AG10803 (cell line): ENCODE measurements at regions not wholly inside any gene's neighbourhood (a gene's known extent, or its start where the extent isn't known, plus 50 kb on each side); places are given as distances from the start of the nearest gene placed in this dataset.
"Not testable (repeated sequence)": the region's sequence is repeated elsewhere in the genome, so short reads cannot be mapped to it uniquely, and the experiment has no call there.

Experiments used
- DNase-seq: peaks from one replicate; pipeline ENCODE4 v3.0.0; 2010; ENCODE audit warnings: low read depth
- H3K4me3 ChIP-seq: 2 replicates; pipeline ENCODE4 v1.5.1; 2011; ENCODE audit warnings: mild to moderate bottlenecking, low read length, control low read depth
- CTCF ChIP-seq: conservative IDR thresholded peaks from 2 replicates; pipeline ENCODE4 v1.5.1; 2011; ENCODE audit warnings: mild to moderate bottlenecking, low read length, control low read depth, inconsistent platforms

DNA sequence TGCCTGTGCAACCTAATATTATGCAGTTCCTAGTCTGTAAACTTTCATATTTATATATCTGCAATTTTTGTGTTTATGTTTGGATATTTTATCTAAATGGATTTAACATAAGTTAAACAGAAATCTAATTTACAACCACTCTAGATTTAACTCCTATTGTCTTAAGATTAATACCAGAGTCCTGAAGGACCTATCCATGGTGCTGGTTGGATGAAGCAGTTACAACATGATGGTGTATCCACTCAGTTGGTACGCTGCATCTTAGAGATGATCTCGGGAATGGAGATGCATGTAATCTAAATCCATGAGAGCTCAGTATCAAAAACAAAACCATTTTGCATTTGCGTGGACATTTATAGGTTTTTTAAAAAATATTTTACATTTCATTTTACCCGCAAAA is 745.9 kb upstream of the SLC8A1 start:
- DNase-seq = no peak
- TF ChIP-seq CTCF = no peak
- no peak overlapping the region for H3K4me3 ChIP-seq

DNA sequence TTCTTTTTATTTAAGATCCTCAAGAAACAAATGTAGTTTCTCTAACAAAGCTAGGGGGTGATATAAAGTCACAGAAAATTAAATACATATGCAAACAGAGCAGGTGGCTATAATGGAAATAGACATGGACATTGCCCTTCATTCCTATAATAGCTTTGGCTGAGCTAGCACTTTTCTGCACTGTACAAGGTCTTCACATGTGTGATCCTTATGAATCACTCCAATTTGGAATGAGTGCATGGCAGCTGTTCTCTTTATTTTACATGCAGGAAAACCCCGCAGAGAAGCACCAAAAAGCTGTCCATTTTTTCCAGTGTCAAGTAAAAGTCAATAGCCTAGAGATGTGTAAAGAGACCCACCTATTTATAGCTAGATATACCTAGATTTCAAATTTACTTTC is 747.4 kb upstream of the SLC8A1 start:
- DNase-seq = no peak
- TF ChIP-seq CTCF = no peak
- no peak overlapping the region for H3K4me3 ChIP-seq

- TF ChIP-seq CTCF = no peak
- DNase-seq = no peak
- no peak overlapping the region for H3K4me3 ChIP-seq
These were observed 752.4 kb upstream of the SLC8A1 start for GRCh38 chr2:41204315-41204714.

DNA sequence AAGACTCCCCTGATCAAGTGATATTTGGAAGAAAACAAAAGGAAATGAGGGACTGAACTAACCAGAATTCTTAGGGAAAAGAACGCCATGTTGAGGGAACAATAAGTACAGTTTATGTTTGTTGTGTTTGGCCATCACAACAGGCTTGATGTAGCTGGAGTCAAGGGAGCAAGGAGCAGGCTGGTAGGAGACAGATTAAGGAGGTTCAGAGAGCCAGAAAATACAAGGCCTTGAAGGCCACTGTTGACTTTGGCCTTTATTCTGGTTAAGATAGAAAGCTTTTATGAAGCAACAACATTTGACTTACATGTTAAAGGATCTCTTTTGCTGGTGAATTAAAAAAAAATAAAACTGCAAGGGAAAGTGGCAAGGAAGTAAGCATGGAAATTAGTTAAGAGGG is 754.1 kb upstream of the SLC8A1 start:
- H3K4me3 ChIP-seq = no peak overlapping the region
- no peak for DNase-seq
- TF ChIP-seq CTCF = no peak

DNA sequence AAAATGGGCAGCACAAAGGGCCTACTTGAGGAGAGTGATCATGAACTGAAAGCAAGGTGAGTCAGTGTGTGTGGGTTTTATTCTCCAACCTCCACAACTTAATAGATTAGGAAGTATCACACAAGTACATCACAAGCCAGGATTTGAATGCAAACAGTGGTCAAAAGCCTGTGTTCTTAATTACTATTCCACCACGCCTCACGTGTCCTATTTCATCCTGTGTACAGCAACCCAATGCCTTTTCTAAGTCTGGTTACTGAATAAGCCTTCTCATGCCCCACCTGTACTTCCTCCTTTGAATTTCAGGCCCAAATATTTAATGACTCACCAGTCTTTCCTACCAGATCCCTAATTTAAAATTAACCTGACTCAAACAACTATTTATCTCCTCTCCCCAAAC is 755.7 kb upstream of the SLC8A1 start:
- H3K4me3 ChIP-seq = no peak overlapping the region
- no peak for DNase-seq
- TF ChIP-seq CTCF = no peak

DNA sequence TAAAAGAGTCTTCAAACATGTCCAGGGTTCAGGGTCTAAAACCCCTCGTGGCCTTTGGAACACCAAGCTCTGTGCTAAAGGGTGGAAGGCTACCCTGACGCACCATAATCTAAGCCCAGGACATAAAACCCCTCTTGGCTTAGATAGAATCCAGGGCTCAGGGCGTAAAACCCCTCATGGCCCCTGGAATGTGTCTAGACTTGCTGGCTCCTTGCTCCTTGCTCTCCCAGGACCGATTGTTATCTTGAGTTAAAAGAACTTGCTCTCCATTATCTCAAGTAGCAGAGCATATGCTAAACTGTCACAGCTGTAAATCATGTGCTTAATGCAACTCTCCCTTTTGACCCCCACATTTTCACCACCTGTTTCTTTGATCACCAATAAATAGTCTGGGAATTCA is 758.1 kb upstream of the SLC8A1 start:
- H3K4me3 ChIP-seq, DNase-seq: not testable (repeated sequence)

- H3K4me3 ChIP-seq = no peak overlapping the region
- no peak for DNase-seq
- no peak for TF ChIP-seq CTCF
These were observed 765.1 kb upstream of the SLC8A1 start for GRCh38 chr2:41216978-41217377.

DNA sequence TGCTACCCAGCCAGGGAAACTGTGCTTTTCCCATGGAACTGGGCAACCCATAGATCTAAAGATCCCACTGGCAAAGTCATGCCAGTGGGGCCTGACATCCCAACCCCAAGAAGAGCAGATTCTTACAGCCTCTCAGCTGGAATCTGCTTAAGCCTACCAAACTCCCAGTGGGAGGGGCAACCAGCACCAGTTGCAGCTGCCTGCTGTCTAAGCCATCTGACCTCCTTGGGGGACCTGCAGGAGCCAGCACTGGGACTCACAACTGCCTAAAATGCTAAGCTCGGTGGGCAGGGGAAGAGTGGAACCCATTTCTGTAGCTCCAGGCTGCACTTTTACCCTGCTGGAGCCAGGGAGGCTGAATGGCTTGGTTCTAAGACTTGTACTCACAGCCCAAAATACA is 770.7 kb upstream of the SLC8A1 start:
- no peak for DNase-seq
- TF ChIP-seq CTCF = no peak

More for the DNA sequence above, 770.7 kb upstream of the SLC8A1 start:
- H3K4me3 ChIP-seq = no peak overlapping the region
